ENCODE measurements at regions not wholly inside any gene's neighbourhood (a gene's known extent, or its start where the extent isn't known, plus 50 kb on each side); places are given as distances from the start of the nearest gene placed in this dataset.

GRCh38 chr12:31207799-31208465 lies 118.0 kb downstream of the SINHCAF start:
- no peaks in the 10 kb centered on the region for H3K36me3 ChIP-seq (ENCODE audit: control insufficient read depth in 2 of 2, insufficient read depth in 1 of 2, low read length in 2 of 2)
- no peaks in the 10 kb centered on the region for H3K4me1 ChIP-seq (ENCODE audit: control insufficient read depth, insufficient read depth, low read length)
- ChIA-PET POLR2A (no interaction called here), CTCF (interaction anchor here (2.5 kb wide), 1 partner anchor 64 kb away, joined by 7 read pairs; no protein-coding TSS in a partner anchor)
- no peak overlapping the region for H3K4me3 ChIP-seq (ENCODE audit: low read depth, low read length)
- H3K9me3 ChIP-seq (ENCODE audit: control insufficient read depth, insufficient read depth, low read depth, low read length), result no peaks in the 10 kb centered on the region
- no peak overlapping the region for H3K27ac ChIP-seq (ENCODE audit: extremely low read depth, low read depth, low read length)
- TF ChIP-seq ZNF366 (tag by site-specific recombination; conservative IDR thresholded peaks at IDR 0.05), result 0 out of 2 replicates have a peak, but pooled peaks have one; percentile 18
- no peak for TF ChIP-seq ZNF398 (tag by site-specific recombination; IDR thresholded peaks at IDR 0.05)

- CTCF ChIA-PET, result interaction anchor here (1.0 kb wide), 1 partner anchor 28 kb away, joined by 4 read pairs; no protein-coding TSS in a partner anchor
Observed at GRCh38 chr12:31210104-31210503, 115.8 kb downstream of the SINHCAF start.

More at GRCh38 chr12:31210104-31210503, 115.8 kb downstream of the SINHCAF start:
- no peaks in the 10 kb centered on the region for H3K36me3 ChIP-seq (ENCODE audit: control insufficient read depth in 2 of 2, insufficient read depth in 1 of 2, low read length in 2 of 2)
- no peaks in the 10 kb centered on the region for H3K4me1 ChIP-seq (ENCODE audit: control insufficient read depth, insufficient read depth, low read length)
- no peak overlapping the region for H3K4me3 ChIP-seq (ENCODE audit: low read depth, low read length)
- H3K9me3 ChIP-seq (ENCODE audit: control insufficient read depth, insufficient read depth, low read depth, low read length), result no peaks in the 10 kb centered on the region
- TF ChIP-seq ZNF23 (tag by site-specific recombination; IDR thresholded peaks at IDR 0.05; ENCODE audit: borderline replicate concordance), result no peak
- no peak for TF ChIP-seq ZIC2 (tag by site-specific recombination; IDR thresholded peaks at IDR 0.05)
- no peak for TF ChIP-seq ZNF600 (tag by site-specific recombination; IDR thresholded peaks at IDR 0.05)
- TF ChIP-seq ZFP69B (tag by site-specific recombination; IDR thresholded peaks at IDR 0.05), result no peak
- TF ChIP-seq ZNF10 (tag by site-specific recombination; IDR thresholded peaks at IDR 0.05), result no peak
- no peak for TF ChIP-seq ZNF280C (tag by site-specific recombination; IDR thresholded peaks at IDR 0.05)
- TF ChIP-seq ZNF248 (tag by site-specific recombination; IDR thresholded peaks at IDR 0.05), result no peak
- TF ChIP-seq ZNF707 (tag by site-specific recombination; IDR thresholded peaks at IDR 0.05), result no peak
- TF ChIP-seq ZNF214 (tag by site-specific recombination; IDR thresholded peaks at IDR 0.05; ENCODE audit: borderline replicate concordance), result no peak
- no peak for TF ChIP-seq GLIS1 (tag by site-specific recombination; IDR thresholded peaks at IDR 0.05)
- no peak for TF ChIP-seq ZNF544 (tag by site-specific recombination; IDR thresholded peaks at IDR 0.05)
- TF ChIP-seq ZNF654 (tag by site-specific recombination; IDR thresholded peaks at IDR 0.05; ENCODE audit: low read depth), result no peak
- TF ChIP-seq REST (tag by site-specific recombination; IDR thresholded peaks at IDR 0.05), result no peak
- TF ChIP-seq ZNF202 (tag by site-specific recombination; IDR thresholded peaks at IDR 0.05; ENCODE audit: borderline replicate concordance), result no peak
- no peak for TF ChIP-seq ZNF670 (tag by site-specific recombination; IDR thresholded peaks at IDR 0.05; ENCODE audit: low read depth)
- TF ChIP-seq ZNF596 (tag by site-specific recombination; IDR thresholded peaks at IDR 0.05), result no peak
- no peak for TF ChIP-seq GFI1B (tag by site-specific recombination; IDR thresholded peaks at IDR 0.05)
- POLR2A ChIA-PET, result no interaction called here
- H3K27ac ChIP-seq (ENCODE audit: extremely low read depth, low read depth, low read length), result no peak overlapping the region

Data from HEK293 (cell line).